HUES6 (cell line): ENCODE measurements at regions not wholly inside any gene's neighbourhood (a gene's known extent, or its start where the extent isn't known, plus 50 kb on each side); places are given as distances from the start of the nearest gene placed in this dataset.

Experiments used
- H3K27ac ChIP-seq: 2 replicates; pipeline ENCODE4 v1.7.0; 2013; ENCODE audit warnings: low read depth, mild to moderate bottlenecking, low read length, inconsistent platforms
- H3K27me3 ChIP-seq: 2 replicates; pipeline ENCODE4 v1.6.1; 2013; ENCODE audit warnings: low read length; ENCODE audit not compliant: control insufficient read depth, insufficient read depth
- H3K36me3 ChIP-seq: 2 replicates; pipeline ENCODE4 v1.6.1; 2013; ENCODE audit warnings: low read length; ENCODE audit not compliant: control insufficient read depth, insufficient read depth
- H3K4me1 ChIP-seq: 2 replicates; pipeline ENCODE4 v1.6.1; 2013; ENCODE audit warnings: low read length; ENCODE audit not compliant: control insufficient read depth, insufficient read depth
- H3K4me3 ChIP-seq: 2 replicates; pipeline ENCODE4 v1.5.1; 2013; ENCODE audit warnings: low read depth, low read length
- H3K9ac ChIP-seq: one replicate; pipeline ENCODE4 v1.6.1; 2013; ENCODE audit warnings: mild to moderate bottlenecking, low read length
- H3K9me3 ChIP-seq: 2 replicates; pipeline ENCODE4 v1.6.1; 2013; ENCODE audit warnings: low read depth, low read length; ENCODE audit not compliant: control insufficient read depth, insufficient read depth

- H3K9me3 ChIP-seq = peaks cover 2% of the 10 kb centered on the region; the same call in 1 of the 2 replicates
- H3K9ac ChIP-seq = no peak overlapping the region
- no peak overlapping the region for H3K4me3 ChIP-seq
- no peak overlapping the region for H3K27ac ChIP-seq
- H3K27me3 ChIP-seq = no peaks in the 10 kb centered on the region
- no peaks in the 10 kb centered on the region for H3K36me3 ChIP-seq
- peaks cover 7% of the 10 kb centered on the region for H3K4me1 ChIP-seq
Observed at GRCh38 chr14:54109521-54110120, 153.0 kb upstream of the BMP4 start.

- H3K27ac ChIP-seq = no peak overlapping the region
- no peak overlapping the region for H3K9ac ChIP-seq
- no peaks in the 10 kb centered on the region for H3K4me1 ChIP-seq
- no peaks in the 10 kb centered on the region for H3K27me3 ChIP-seq
- no peak overlapping the region for H3K4me3 ChIP-seq
- no peaks in the 10 kb centered on the region for H3K36me3 ChIP-seq
- H3K9me3 ChIP-seq = peaks cover 2% of the 10 kb centered on the region; the same call in 1 of the 2 replicates
Observed at GRCh38 chr14:54114941-54115340, 158.3 kb upstream of the BMP4 start.

GRCh38 chr14:54116198-54116885 is 159.7 kb upstream of the BMP4 start:
- H3K4me3 ChIP-seq = no peak overlapping the region
- peaks cover 2% of the 10 kb centered on the region; the same call in 1 of the 2 replicates for H3K9me3 ChIP-seq
- H3K27ac ChIP-seq = no peak overlapping the region
- H3K27me3 ChIP-seq = no peaks in the 10 kb centered on the region
- no peak overlapping the region for H3K9ac ChIP-seq
- no peaks in the 10 kb centered on the region for H3K36me3 ChIP-seq
- no peaks in the 10 kb centered on the region for H3K4me1 ChIP-seq

- Histone ChIP-seq H3K36me3 (no peaks in the 10 kb centered on the region), H3K27ac (no peak overlapping the region), H3K9ac (no peak overlapping the region), H3K9me3 (peaks cover 2% of the 10 kb centered on the region; the same call in 1 of the 2 replicates), H3K4me3 (no peak overlapping the region), H3K4me1 (no peaks in the 10 kb centered on the region), H3K27me3 (no peaks in the 10 kb centered on the region)
Observed at GRCh38 chr14:54116972-54117371, 160.3 kb upstream of the BMP4 start.

- no peak overlapping the region for H3K27ac ChIP-seq
- H3K4me1 ChIP-seq = no peaks in the 10 kb centered on the region
- H3K4me3 ChIP-seq = no peak overlapping the region
- H3K9ac ChIP-seq = no peak overlapping the region
- H3K27me3 ChIP-seq = no peaks in the 10 kb centered on the region
- peaks cover 2% of the 10 kb centered on the region; the same call in 1 of the 2 replicates for H3K9me3 ChIP-seq
- no peaks in the 10 kb centered on the region for H3K36me3 ChIP-seq
Observed at GRCh38 chr14:54117396-54117795, 160.8 kb upstream of the BMP4 start.

GRCh38 chr14:54117924-54118323 is 161.3 kb upstream of the BMP4 start:
- H3K9me3 ChIP-seq = no peaks in the 10 kb centered on the region
- no peak overlapping the region for H3K27ac ChIP-seq
- no peak overlapping the region for H3K4me3 ChIP-seq
- H3K27me3 ChIP-seq = no peaks in the 10 kb centered on the region
- no peaks in the 10 kb centered on the region for H3K36me3 ChIP-seq
- no peaks in the 10 kb centered on the region for H3K4me1 ChIP-seq
- no peak overlapping the region for H3K9ac ChIP-seq

GRCh38 chr14:54120260-54120659 is 163.6 kb upstream of the BMP4 start:
- Histone ChIP-seq H3K9ac (no peak overlapping the region), H3K4me1 (no peaks in the 10 kb centered on the region)

GRCh38 chr14:54121466-54122027 is 164.9 kb upstream of the BMP4 start:
- H3K27me3 ChIP-seq = no peaks in the 10 kb centered on the region
- H3K36me3 ChIP-seq = no peaks in the 10 kb centered on the region
- H3K4me3 ChIP-seq = no peak overlapping the region
- no peaks in the 10 kb centered on the region for H3K4me1 ChIP-seq
- no peaks in the 10 kb centered on the region for H3K9me3 ChIP-seq
- H3K9ac ChIP-seq = no peak overlapping the region
- no peak overlapping the region for H3K27ac ChIP-seq

More at GRCh38 chr14:54120260-54120659, 163.6 kb upstream of the BMP4 start:
- H3K27me3 ChIP-seq = no peaks in the 10 kb centered on the region
- no peak overlapping the region for H3K27ac ChIP-seq
- no peaks in the 10 kb centered on the region for H3K9me3 ChIP-seq
- no peak overlapping the region for H3K4me3 ChIP-seq
- H3K36me3 ChIP-seq = no peaks in the 10 kb centered on the region

GRCh38 chr14:54123841-54124240 is 167.2 kb upstream of the BMP4 start:
- H3K27me3 ChIP-seq = no peaks in the 10 kb centered on the region
- H3K9me3 ChIP-seq = no peaks in the 10 kb centered on the region
- H3K9ac ChIP-seq = no peak overlapping the region
- H3K36me3 ChIP-seq = no peaks in the 10 kb centered on the region
- no peak overlapping the region for H3K4me3 ChIP-seq
- H3K27ac ChIP-seq = no peak overlapping the region
- H3K4me1 ChIP-seq = no peaks in the 10 kb centered on the region

- no peaks in the 10 kb centered on the region for H3K4me1 ChIP-seq
- H3K27me3 ChIP-seq = no peaks in the 10 kb centered on the region
- no peak overlapping the region for H3K27ac ChIP-seq
- no peak overlapping the region for H3K4me3 ChIP-seq
- H3K9me3 ChIP-seq = no peaks in the 10 kb centered on the region
- H3K9ac ChIP-seq = no peak overlapping the region
- H3K36me3 ChIP-seq = no peaks in the 10 kb centered on the region
Observed at GRCh38 chr14:54125109-54125508, 168.5 kb upstream of the BMP4 start.

- Histone ChIP-seq H3K9me3 (no peaks in the 10 kb centered on the region), H3K9ac (no peak overlapping the region), H3K4me1 (no peaks in the 10 kb centered on the region), H3K4me3 (no peak overlapping the region), H3K27ac (no peak overlapping the region), H3K36me3 (no peaks in the 10 kb centered on the region), H3K27me3 (no peaks in the 10 kb centered on the region)
Observed at GRCh38 chr14:54126947-54127346, 170.3 kb upstream of the BMP4 start.
